Esophagus (tissue), 2 donors: ENCODE measurements at regions not wholly inside any gene's neighbourhood (a gene's known extent, or its start where the extent isn't known, plus 50 kb on each side); places are given as distances from the start of the nearest gene placed in this dataset.

ENCODE experiments used
- H3K27ac ChIP-seq, 2 donors: one replicate each; pipeline ENCODE4 v1.5.1; 2013; ENCODE audit warnings: low read depth in 2 of 2, mild to moderate bottlenecking in 2 of 2, inconsistent platforms in 1 of 2, low read length in 1 of 2, moderate library complexity in 1 of 2
- H3K27me3 ChIP-seq, 2 donors: one replicate each; pipeline ENCODE4 v1.6.1; 2013; ENCODE audit warnings: low read length in 2 of 2, control low read depth in 1 of 2, mild to moderate bottlenecking in 1 of 2; ENCODE audit not compliant: insufficient read depth in 2 of 2, control insufficient read depth in 1 of 2
- H3K36me3 ChIP-seq, 2 donors: one replicate each; pipeline ENCODE4 v1.6.1; 2013; ENCODE audit warnings: low read length in 1 of 2; ENCODE audit not compliant: control insufficient read depth in 2 of 2, insufficient read depth in 2 of 2
- H3K4me1 ChIP-seq, 2 donors: one replicate each; pipeline ENCODE4 v1.6.1; 2013; ENCODE audit warnings: low read length in 1 of 2; ENCODE audit not compliant: control insufficient read depth in 2 of 2, insufficient read depth in 2 of 2
- H3K4me3 ChIP-seq, 2 donors: one replicate each; pipeline ENCODE4 v1.5.1; 2013; ENCODE audit warnings: low read length in 2 of 2, mild to moderate bottlenecking in 2 of 2, low read depth in 1 of 2, moderate library complexity in 1 of 2
- H3K9me3 ChIP-seq, 2 donors: one replicate each; pipeline ENCODE4 v1.6.1; 2013; ENCODE audit warnings: mild to moderate bottlenecking in 2 of 2, low read depth in 1 of 2, low read length in 1 of 2, moderate library complexity in 1 of 2; ENCODE audit not compliant: control insufficient read depth in 2 of 2, insufficient read depth in 1 of 2
- WGBS, 2 donors: extraction: QIAGEN DNeasy Blood & Tissue Kit; methylation state at CpG; one replicate each; pipeline ENCODE4 v1.1.7; 2013; 5-methylcytosine and 5-hydroxymethylcytosine counted together
- donor health status: healthy with polysubstance abuse.
- donor health status: Bipolar disorder and iron deficiency.

DNA sequence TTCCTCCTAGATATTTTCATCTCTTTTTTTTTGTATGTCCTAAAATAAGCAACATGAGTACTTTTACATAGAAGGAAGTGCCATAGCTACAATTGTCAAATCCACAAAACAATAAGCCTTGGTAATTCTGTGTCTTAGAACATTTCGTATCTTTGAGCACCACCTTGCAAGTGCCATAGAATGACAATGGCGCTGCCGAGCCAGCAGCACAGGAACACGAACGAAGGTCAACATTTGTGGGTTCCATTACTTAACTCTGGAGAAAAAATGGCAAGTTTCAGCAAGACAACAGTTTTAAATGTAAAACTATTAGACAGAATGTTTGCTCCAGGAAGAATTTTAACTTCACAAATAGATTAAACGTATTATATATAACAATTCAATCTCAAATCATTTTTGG is 222.1 kb downstream of the CHRM3 start:
- H3K9me3 ChIP-seq, result no peaks in the 10 kb centered on the region
- H3K36me3 ChIP-seq, result no peaks in the 10 kb centered on the region
- no peaks in the 10 kb centered on the region for H3K4me1 ChIP-seq
- no peak overlapping the region for H3K4me3 ChIP-seq
- no peak overlapping the region for H3K27ac ChIP-seq
- no peaks in the 10 kb centered on the region for H3K27me3 ChIP-seq
- 88% methylated on average over 6 of the region's 6 CpGs for WGBS, 2 donors

DNA sequence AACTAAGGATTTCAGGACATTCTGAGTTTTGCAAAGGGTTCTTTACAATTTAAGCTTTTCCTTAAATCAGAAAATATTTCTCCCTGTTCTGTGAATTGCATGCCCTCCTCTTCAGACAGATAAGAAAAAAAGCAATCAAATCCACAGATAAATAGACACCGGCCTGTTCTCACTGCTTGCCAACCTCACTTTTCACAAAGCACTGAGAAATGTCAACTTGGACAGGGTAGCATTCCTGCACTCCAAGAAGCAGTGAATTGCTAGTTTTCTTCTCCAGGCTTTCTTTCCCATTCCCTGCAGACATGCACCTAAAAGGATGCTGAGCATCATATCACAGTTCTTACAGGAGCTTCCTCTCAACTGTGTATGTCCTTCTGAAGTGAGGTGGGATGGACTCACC is 226.0 kb downstream of the CHRM3 start:
- no peaks in the 10 kb centered on the region for H3K27me3 ChIP-seq
- WGBS, 2 donors, result 58 to 74% methylated on average over 1 of the region's 1 CpG
- no peaks in the 10 kb centered on the region for H3K4me1 ChIP-seq
- no peak overlapping the region for H3K4me3 ChIP-seq
- H3K9me3 ChIP-seq, result no peaks in the 10 kb centered on the region
- H3K36me3 ChIP-seq, result no peaks in the 10 kb centered on the region
- H3K27ac ChIP-seq, result no peak overlapping the region

DNA sequence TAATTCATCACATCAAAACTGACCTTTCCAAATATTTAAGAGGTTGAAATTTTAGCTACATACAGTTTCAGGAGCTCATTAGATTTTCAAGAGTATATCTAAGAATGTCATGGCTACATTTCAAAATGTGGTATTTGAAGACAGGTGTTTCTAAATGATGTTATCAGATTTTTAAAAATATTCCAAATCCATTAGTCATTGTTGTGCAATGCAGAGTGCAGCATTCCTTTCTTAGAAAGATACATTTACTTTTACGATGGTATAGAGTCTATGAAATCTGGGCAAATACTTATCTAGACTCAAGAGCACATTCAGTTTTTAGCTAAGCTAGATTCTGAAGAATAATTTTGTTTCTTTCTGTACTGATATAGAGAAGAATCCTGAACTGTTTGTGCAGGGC is 230.3 kb downstream of the CHRM3 start:
- H3K4me3 ChIP-seq, result no peak overlapping the region
- no peaks in the 10 kb centered on the region for H3K27me3 ChIP-seq
- no peaks in the 10 kb centered on the region for H3K9me3 ChIP-seq
- 44 to 60% methylated on average over 1 of the region's 1 CpG for WGBS, 2 donors
- H3K27ac ChIP-seq, result no peak overlapping the region
- no peaks in the 10 kb centered on the region for H3K36me3 ChIP-seq
- H3K4me1 ChIP-seq, result no peaks in the 10 kb centered on the region

DNA sequence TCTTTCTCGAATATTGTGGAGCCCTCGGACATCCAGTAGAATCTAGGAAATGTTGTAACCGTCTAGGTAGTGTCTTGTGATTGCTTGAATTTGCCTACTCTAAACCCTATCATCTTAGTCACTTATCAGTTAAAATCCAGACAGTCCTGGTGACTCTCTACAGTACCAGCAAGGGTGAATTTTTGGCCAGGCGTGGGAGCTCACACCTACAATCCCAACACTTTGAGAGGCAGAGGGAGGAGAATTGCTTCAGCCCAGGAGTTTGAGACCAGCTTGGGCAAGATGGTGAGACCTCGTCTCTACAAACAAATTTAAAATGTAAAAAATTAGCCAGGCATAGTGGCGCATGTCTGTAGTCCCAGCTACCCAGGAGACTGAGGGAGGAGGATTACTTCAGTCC is 230.9 kb downstream of the CHRM3 start:
- Histone ChIP-seq H3K36me3 (no peaks in the 10 kb centered on the region), H3K27me3 (no peaks in the 10 kb centered on the region), H3K4me3 (no peak overlapping the region), H3K4me1 (no peaks in the 10 kb centered on the region), H3K27ac (no peak overlapping the region), H3K9me3 (no peaks in the 10 kb centered on the region)
- 89 to 92% methylated on average over 6 of the region's 6 CpGs for WGBS, 2 donors

DNA sequence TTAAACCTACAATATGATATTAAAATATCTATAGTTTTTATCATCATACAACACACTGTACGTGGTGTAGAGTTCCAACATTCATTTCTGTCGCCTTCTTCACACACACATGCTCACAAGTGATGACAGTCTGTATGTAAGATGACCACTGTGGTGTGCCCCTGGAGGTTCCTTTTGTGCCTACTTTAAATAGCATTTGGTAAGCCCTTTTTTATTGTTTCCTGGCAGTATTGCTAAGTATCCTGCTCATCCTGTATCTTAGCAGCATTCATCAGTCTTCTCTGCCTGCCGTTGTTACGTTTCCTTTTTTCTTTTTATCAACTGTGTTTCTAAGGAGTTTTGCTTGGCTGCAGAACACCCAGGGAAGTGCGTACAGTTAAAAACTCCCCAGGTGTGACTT is 231.4 kb downstream of the CHRM3 start:
- no peaks in the 10 kb centered on the region for H3K27me3 ChIP-seq
- no peak overlapping the region for H3K27ac ChIP-seq
- H3K4me3 ChIP-seq, result no peak overlapping the region
- H3K4me1 ChIP-seq, result no peaks in the 10 kb centered on the region
- no peaks in the 10 kb centered on the region for H3K36me3 ChIP-seq
- no peaks in the 10 kb centered on the region for H3K9me3 ChIP-seq
- 74 to 81% methylated on average over 5 of the region's 5 CpGs for WGBS, 2 donors

DNA sequence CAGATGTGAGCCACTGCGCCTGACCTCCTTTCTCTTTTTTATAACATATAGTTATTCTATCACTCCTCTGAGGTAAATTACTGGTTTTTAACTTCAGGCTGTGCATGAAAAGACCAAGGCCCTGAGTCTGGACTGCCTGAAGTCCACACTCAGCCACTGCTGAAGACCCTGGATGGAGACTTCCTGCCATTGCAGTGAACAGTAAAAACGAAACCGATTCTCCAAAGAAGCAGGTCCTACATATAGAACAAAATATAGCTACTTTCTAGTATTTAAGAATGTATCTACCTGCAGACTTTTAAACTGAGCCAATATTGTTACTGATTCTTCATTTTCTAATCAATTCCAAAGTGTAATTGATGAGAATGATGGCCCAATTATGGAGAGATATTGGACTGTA is 232.8 kb downstream of the CHRM3 start:
- Histone ChIP-seq H3K36me3 (no peaks in the 10 kb centered on the region), H3K27me3 (no peaks in the 10 kb centered on the region), H3K9me3 (no peaks in the 10 kb centered on the region), H3K4me1 (no peaks in the 10 kb centered on the region), H3K4me3 (no peak overlapping the region), H3K27ac (no peak overlapping the region)
- 94 to 95% methylated on average over 3 of the region's 3 CpGs for WGBS, 2 donors

DNA sequence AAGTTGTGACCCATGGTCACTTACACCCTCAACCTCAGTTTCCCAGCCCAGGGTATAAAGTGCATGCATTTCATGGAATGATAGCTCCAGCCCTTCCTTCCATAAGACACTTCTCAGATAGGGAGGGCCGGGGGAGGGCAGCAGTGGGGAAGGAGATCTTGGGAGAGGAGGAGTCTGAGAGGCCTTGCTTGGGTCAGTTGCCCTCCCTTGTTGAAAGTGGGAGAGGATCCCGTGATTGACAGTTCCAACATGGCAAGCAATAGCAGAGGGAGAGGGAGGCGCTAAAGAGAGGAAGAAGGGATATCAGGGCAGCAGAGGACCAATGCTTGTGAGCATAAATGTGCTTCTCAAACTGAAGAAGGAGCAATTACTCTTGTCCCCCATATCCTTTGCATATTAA is 244.4 kb downstream of the CHRM3 start:
- Histone ChIP-seq H3K9me3 (no peaks in the 10 kb centered on the region), H3K4me1 (no peaks in the 10 kb centered on the region)
- 82 to 91% methylated on average over 3 of the region's 3 CpGs for WGBS, 2 donors

DNA sequence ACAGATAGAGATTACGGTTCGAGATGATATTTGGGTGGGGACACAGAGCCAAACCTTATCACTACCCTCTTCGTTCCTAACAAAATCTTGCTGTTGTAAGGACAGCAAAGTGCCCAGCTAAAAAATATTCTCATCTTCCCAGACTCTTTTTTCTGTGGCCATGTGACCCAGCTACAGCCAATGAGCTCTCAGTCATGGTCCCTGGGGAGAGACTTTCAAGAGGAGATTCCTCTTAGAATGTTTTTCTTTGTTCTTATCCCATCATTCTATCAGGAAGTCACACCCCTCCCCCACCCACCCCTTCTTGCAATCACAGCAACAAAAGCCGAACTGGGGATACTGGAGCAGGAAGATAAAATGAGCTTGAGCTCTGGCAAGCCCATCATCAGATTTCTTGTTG is 247.1 kb downstream of the CHRM3 start:
- WGBS, 2 donors, result 84 to 96% methylated on average over 4 of the region's 4 CpGs
- no peaks in the 10 kb centered on the region for H3K27me3 ChIP-seq
- no peak overlapping the region for H3K4me3 ChIP-seq
- no peaks in the 10 kb centered on the region for H3K36me3 ChIP-seq
- H3K4me1 ChIP-seq, result no peaks in the 10 kb centered on the region
- H3K9me3 ChIP-seq, result no peaks in the 10 kb centered on the region
- H3K27ac ChIP-seq, result no peak overlapping the region

More for the DNA sequence above, 244.4 kb downstream of the CHRM3 start:
- no peak overlapping the region for H3K27ac ChIP-seq
- no peaks in the 10 kb centered on the region for H3K36me3 ChIP-seq
- no peak overlapping the region for H3K4me3 ChIP-seq
- no peaks in the 10 kb centered on the region for H3K27me3 ChIP-seq

DNA sequence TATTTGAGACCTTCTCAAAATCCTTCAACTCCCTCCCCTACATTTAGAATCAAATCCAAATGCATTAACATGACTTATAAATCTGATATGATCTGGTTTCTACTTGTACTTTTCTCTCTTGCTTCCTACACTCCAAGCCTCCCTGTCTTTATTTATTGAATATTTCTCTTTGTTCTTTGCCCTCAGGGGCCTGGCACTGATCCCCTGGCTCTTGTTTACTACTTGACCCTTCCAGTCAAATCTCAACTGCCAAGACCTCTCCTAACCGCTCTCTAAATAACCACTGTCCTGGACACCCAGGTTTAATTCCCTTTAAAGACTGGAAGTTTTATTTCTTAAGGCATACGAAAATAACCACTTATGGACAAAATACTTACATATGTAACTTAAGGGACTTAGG is 248.9 kb downstream of the CHRM3 start:
- no peaks in the 10 kb centered on the region for H3K9me3 ChIP-seq
- H3K4me3 ChIP-seq, result no peak overlapping the region
- no peaks in the 10 kb centered on the region for H3K27me3 ChIP-seq
- WGBS, 2 donors, result 65 to 68% methylated on average over 2 of the region's 2 CpGs
- H3K4me1 ChIP-seq, result no peaks in the 10 kb centered on the region
- H3K27ac ChIP-seq, result no peak overlapping the region
- no peaks in the 10 kb centered on the region for H3K36me3 ChIP-seq

DNA sequence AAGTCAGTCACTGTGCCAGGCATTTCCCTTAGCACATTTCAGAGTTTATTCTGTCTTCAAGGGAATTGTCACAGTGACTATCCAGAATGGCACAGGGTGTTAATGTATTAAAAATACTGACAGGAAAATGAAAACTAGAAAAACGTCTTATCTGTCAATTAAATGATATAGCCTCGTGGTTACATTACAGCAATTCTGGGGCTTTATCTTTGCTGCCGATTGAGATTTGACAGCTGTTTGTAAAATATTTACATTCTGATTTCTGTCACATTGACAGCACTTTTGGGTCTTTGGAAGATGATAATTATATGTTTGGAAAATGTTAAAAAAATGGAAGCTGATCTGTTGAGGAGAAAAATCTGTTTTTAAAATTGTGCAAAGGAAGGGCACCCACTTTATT is 250.0 kb downstream of the CHRM3 start:
- Histone ChIP-seq H3K4me3 (no peak overlapping the region), H3K9me3 (no peaks in the 10 kb centered on the region), H3K36me3 (no peaks in the 10 kb centered on the region), H3K4me1 (no peaks in the 10 kb centered on the region), H3K27me3 (no peaks in the 10 kb centered on the region), H3K27ac (no peak overlapping the region)
- 28 to 42% methylated on average over 3 of the region's 3 CpGs for whole genome bisulfite sequencing, 2 donors
